WTC11 (cell line): ENCODE measurements at regions not wholly inside any gene's neighbourhood (a gene's known extent, or its start where the extent isn't known, plus 50 kb on each side); places are given as distances from the start of the nearest gene placed in this dataset.

ENCODE experiments used
- CBFB ChIP-seq: sonication (generic); formaldehyde crosslinking; IDR thresholded peaks from 2 replicates; pipeline ENCODE4 v1.8.1; 2022; ENCODE audit warnings: mild to moderate bottlenecking, low read depth, missing genetic modification reagents
- NR2C2 ChIP-seq: sonication (generic); formaldehyde crosslinking; IDR thresholded peaks from 2 replicates; pipeline ENCODE4 v1.8.0; 2022; ENCODE audit warnings: mild to moderate bottlenecking, missing genetic modification reagents
- ZBTB21 ChIP-seq: sonication (generic); formaldehyde crosslinking; IDR thresholded peaks from 2 replicates; pipeline ENCODE4 v1.8.1; 2023; ENCODE audit warnings: mild to moderate bottlenecking, missing genetic modification reagents, borderline replicate concordance
- TF ChIP-seq, protein P1 (sequence below): sonication (generic); formaldehyde crosslinking; IDR thresholded peaks from 2 replicates; pipeline ENCODE4 v1.8.0; 2022; ENCODE audit warnings: mild to moderate bottlenecking, missing genetic modification reagents
- TF ChIP-seq, protein P2 (sequence below): sonication (generic); formaldehyde crosslinking; IDR thresholded peaks from 2 replicates; pipeline ENCODE4 v1.8.0; 2022; ENCODE audit warnings: missing genetic modification reagents
- TF ChIP-seq, protein P3 (sequence below): sonication (generic); formaldehyde crosslinking; IDR thresholded peaks from 2 replicates; pipeline ENCODE4 v1.8.0; 2022; ENCODE audit warnings: mild to moderate bottlenecking, missing genetic modification reagents

DNA sequence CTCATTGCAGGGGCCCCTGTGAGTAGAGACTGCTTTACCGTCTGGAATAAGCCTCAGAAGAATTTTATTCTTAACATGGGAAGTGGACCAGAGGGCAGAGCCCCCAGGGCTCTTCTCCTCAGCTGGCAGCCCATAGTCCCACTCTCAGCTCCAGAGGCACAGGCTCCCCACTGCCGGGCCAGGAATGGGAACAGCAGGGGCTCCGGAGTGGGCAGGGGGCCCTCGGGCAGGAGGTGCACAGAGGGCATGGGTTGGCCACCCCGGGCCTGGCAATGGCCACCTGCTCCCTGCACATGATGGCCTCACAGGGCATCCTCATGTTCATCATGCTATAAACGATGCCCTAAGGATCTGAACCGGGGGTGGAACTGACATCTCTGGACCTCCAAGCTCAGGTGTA lies 1469.7 kb downstream of the BRD1 start:
- TF ChIP-seq, protein P1, sequence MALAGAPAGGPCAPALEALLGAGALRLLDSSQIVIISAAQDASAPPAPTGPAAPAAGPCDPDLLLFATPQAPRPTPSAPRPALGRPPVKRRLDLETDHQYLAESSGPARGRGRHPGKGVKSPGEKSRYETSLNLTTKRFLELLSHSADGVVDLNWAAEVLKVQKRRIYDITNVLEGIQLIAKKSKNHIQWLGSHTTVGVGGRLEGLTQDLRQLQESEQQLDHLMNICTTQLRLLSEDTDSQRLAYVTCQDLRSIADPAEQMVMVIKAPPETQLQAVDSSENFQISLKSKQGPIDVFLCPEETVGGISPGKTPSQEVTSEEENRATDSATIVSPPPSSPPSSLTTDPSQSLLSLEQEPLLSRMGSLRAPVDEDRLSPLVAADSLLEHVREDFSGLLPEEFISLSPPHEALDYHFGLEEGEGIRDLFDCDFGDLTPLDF, result no peak
- TF ChIP-seq ZBTB21 (no peak), NR2C2 (no peak), CBFB (CRISPR knock-in tag) (no peak)
- TF ChIP-seq, protein P2, sequence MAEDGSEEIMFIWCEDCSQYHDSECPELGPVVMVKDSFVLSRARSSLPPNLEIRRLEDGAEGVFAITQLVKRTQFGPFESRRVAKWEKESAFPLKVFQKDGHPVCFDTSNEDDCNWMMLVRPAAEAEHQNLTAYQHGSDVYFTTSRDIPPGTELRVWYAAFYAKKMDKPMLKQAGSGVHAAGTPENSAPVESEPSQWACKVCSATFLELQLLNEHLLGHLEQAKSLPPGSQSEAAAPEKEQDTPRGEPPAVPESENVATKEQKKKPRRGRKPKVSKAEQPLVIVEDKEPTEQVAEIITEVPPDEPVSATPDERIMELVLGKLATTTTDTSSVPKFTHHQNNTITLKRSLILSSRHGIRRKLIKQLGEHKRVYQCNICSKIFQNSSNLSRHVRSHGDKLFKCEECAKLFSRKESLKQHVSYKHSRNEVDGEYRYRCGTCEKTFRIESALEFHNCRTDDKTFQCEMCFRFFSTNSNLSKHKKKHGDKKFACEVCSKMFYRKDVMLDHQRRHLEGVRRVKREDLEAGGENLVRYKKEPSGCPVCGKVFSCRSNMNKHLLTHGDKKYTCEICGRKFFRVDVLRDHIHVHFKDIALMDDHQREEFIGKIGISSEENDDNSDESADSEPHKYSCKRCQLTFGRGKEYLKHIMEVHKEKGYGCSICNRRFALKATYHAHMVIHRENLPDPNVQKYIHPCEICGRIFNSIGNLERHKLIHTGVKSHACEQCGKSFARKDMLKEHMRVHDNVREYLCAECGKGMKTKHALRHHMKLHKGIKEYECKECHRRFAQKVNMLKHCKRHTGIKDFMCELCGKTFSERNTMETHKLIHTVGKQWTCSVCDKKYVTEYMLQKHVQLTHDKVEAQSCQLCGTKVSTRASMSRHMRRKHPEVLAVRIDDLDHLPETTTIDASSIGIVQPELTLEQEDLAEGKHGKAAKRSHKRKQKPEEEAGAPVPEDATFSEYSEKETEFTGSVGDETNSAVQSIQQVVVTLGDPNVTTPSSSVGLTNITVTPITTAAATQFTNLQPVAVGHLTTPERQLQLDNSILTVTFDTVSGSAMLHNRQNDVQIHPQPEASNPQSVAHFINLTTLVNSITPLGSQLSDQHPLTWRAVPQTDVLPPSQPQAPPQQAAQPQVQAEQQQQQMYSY (CRISPR knock-in tag), result no peak
- TF ChIP-seq, protein P3, sequence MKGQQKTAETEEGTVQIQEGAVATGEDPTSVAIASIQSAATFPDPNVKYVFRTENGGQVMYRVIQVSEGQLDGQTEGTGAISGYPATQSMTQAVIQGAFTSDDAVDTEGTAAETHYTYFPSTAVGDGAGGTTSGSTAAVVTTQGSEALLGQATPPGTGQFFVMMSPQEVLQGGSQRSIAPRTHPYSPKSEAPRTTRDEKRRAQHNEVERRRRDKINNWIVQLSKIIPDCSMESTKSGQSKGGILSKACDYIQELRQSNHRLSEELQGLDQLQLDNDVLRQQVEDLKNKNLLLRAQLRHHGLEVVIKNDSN (CRISPR knock-in tag), result no peak
